SU-DHL-6 (cell line): ENCODE measurements at regions not wholly inside any gene's neighbourhood (a gene's known extent, or its start where the extent isn't known, plus 50 kb on each side); places are given as distances from the start of the nearest gene placed in this dataset.

Experiments used
- EZH2phosphoT487 ChIP-seq: fragments of 200-600 bp; sonication (generic), shearing (Covaris generic); conservative IDR thresholded peaks from 2 replicates; pipeline ENCODE4 v1.6.1; 2018; ENCODE audit warnings: mild to moderate bottlenecking, antibody characterized with exemption, low read length, moderate library complexity, mixed read lengths
- TF ChIP-seq, protein P1 (sequence below): fragments of 200-600 bp; sonication (generic); IDR thresholded peaks from one replicate; pipeline ENCODE4 v1.5.1; 2017; ENCODE audit warnings: antibody characterized with exemption, mild to moderate bottlenecking, low read length, moderate library complexity; ENCODE audit not compliant: insufficient read depth, poor library complexity, severe bottlenecking

DNA sequence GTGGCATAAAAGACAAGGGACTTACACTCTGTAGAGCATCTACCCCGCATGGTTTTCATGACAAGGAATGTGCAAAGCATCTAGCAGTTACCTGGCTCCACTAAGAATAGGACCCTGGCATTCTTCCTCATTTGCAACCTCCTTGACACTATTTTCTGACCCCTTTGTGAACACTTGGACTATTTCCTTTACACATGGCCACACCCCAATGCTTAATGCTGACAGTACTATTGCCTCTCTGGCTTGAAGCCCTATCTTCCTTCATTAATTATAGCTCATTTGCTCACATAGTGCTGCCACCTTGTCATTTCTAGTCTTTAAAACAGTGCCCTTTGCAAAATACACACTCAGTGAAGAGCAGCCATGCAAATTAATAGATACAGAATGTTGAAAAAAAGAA, 226.3 kb upstream of the VCX3A start:
- TF ChIP-seq EZH2phosphoT487: no peak
- TF ChIP-seq, protein P1, sequence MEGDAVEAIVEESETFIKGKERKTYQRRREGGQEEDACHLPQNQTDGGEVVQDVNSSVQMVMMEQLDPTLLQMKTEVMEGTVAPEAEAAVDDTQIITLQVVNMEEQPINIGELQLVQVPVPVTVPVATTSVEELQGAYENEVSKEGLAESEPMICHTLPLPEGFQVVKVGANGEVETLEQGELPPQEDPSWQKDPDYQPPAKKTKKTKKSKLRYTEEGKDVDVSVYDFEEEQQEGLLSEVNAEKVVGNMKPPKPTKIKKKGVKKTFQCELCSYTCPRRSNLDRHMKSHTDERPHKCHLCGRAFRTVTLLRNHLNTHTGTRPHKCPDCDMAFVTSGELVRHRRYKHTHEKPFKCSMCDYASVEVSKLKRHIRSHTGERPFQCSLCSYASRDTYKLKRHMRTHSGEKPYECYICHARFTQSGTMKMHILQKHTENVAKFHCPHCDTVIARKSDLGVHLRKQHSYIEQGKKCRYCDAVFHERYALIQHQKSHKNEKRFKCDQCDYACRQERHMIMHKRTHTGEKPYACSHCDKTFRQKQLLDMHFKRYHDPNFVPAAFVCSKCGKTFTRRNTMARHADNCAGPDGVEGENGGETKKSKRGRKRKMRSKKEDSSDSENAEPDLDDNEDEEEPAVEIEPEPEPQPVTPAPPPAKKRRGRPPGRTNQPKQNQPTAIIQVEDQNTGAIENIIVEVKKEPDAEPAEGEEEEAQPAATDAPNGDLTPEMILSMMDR: no peak
